GM23248 (cell line): ENCODE measurements at regions not wholly inside any gene's neighbourhood (a gene's known extent, or its start where the extent isn't known, plus 50 kb on each side); places are given as distances from the start of the nearest gene placed in this dataset.

Experiments
- EZH2 ChIP-seq: fragments of 200-600 bp; sonication (generic); IDR thresholded peaks from 2 replicates; pipeline ENCODE4 v1.6.1; 2018; ENCODE audit warnings: antibody characterized with exemption, mild to moderate bottlenecking; ENCODE audit not compliant: insufficient read depth, poor library complexity, severe bottlenecking
- EZH2phosphoT487 ChIP-seq: fragments of 200-600 bp; sonication (generic); IDR thresholded peaks from 2 replicates; pipeline ENCODE4 v1.6.1; 2018; ENCODE audit warnings: antibody characterized with exemption, moderate library complexity, mild to moderate bottlenecking, low read depth; ENCODE audit not compliant: insufficient read depth

DNA sequence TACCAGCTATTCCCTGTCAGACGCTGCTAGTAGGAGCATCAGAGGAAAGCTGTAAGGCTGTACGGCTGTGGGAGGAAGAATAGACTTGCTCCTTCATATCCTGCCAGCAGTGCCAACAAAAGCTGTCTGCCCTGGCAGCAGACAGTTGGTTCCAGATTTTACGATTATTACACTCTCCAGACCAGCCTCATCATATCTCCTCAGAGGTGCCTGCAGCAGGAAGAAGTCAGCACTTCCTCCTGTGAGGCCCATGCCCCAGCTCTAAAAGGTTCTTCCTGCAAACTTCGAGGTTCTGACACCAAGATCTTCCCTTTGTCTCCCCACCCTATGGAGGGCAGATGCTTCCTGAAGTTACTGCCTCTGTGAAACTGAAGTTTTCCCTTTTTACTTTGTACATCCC is 537.7 kb upstream of the PKDCC start:
- TF ChIP-seq EZH2 (no peak), EZH2phosphoT487 (no peak)
